PC-3 (cell line): ENCODE measurements at regions not wholly inside any gene's neighbourhood (a gene's known extent, or its start where the extent isn't known, plus 50 kb on each side); places are given as distances from the start of the nearest gene placed in this dataset.

Experiments used
- CTCF ChIP-seq: fragments of 300-600 bp; sonication (generic); conservative IDR thresholded peaks from 2 replicates; pipeline ENCODE4 v1.5.1; 2017; ENCODE audit warnings: antibody characterized with exemption, low read depth, mild to moderate bottlenecking, low read length
- EZH2phosphoT487 ChIP-seq: fragments of 300-600 bp; sonication (generic); IDR thresholded peaks from 2 replicates; pipeline ENCODE4 v1.6.1; 2018; ENCODE audit warnings: mild to moderate bottlenecking, antibody characterized with exemption, low read length, borderline replicate concordance

- no peak for TF ChIP-seq EZH2phosphoT487
- TF ChIP-seq CTCF: no peak
These were observed 99.8 kb downstream of the ARRDC3 start for GRCh38 chr5:91283326-91283725.
